HG03196 (cell line): ENCODE measurements at regions not wholly inside any gene's neighbourhood (a gene's known extent, or its start where the extent isn't known, plus 50 kb on each side); places are given as distances from the start of the nearest gene placed in this dataset.
A peak's percentile ranks its signal among the peaks of the same experiment; 100 is the strongest.
"Not testable (repeated sequence)": the region's sequence is repeated elsewhere in the genome, so short reads cannot be mapped to it uniquely, and the experiment has no call there.

Experiments used
- ATAC-seq: cut with Tn5 transposase; IDR thresholded peaks from one replicate; pipeline ENCODE4 v1.9.1; 2021; ENCODE audit not compliant: unreplicated experiment

GRCh38 chr22:22122348-22123117 is 122.1 kb upstream of the VPREB1 start:
- no peak for ATAC-seq

GRCh38 chr22:22121445-22121844 is 123.1 kb upstream of the VPREB1 start:
- no peak for ATAC-seq

- no peak for ATAC-seq
Measured at GRCh38 chr22:22120160-22120559, 124.4 kb upstream of the VPREB1 start.

GRCh38 chr22:22118987-22119386 is 125.6 kb upstream of the VPREB1 start:
- ATAC-seq: no peak

GRCh38 chr22:22117864-22118544 is 126.6 kb upstream of the VPREB1 start:
- ATAC-seq: not testable (repeated sequence)

GRCh38 chr22:22116997-22117770 is 127.4 kb upstream of the VPREB1 start:
- ATAC-seq: not testable (repeated sequence)

- no peak for ATAC-seq
Measured at GRCh38 chr22:22113701-22114100, 130.9 kb upstream of the VPREB1 start.

GRCh38 chr22:22112533-22113294 is 130.1 kb upstream of the TOP3B start:
- no peak for ATAC-seq

- ATAC-seq: no peak
Measured at GRCh38 chr22:22111983-22112382, 129.4 kb upstream of the TOP3B start.

GRCh38 chr22:22111267-22111751 is 128.7 kb upstream of the TOP3B start:
- ATAC-seq: peak; percentile 55

GRCh38 chr22:22110548-22111266 is 128.1 kb upstream of the TOP3B start:
- ATAC-seq: peak; percentile 88

- ATAC-seq: no peak
Measured at GRCh38 chr22:22109693-22110466, 127.3 kb upstream of the TOP3B start.

GRCh38 chr22:22106855-22107254 is 124.3 kb upstream of the TOP3B start:
- ATAC-seq: no peak

- no peak for ATAC-seq
Measured at GRCh38 chr22:22105364-22105763, 122.8 kb upstream of the TOP3B start.

- no peak for ATAC-seq
Measured at GRCh38 chr22:22103078-22103875, 120.7 kb upstream of the TOP3B start.

- ATAC-seq: no peak
Measured at GRCh38 chr22:22099833-22100812, 117.5 kb upstream of the TOP3B start.

GRCh38 chr22:22099194-22099486 is 116.6 kb upstream of the TOP3B start:
- ATAC-seq: no peak
